HG03280 (cell line): ENCODE measurements at regions not wholly inside any gene's neighbourhood (a gene's known extent, or its start where the extent isn't known, plus 50 kb on each side); places are given as distances from the start of the nearest gene placed in this dataset.

Source experiments
- ATAC-seq: cut with Tn5 transposase; IDR thresholded peaks from one replicate; pipeline ENCODE4 v1.9.1; 2021; ENCODE audit warnings: mild to moderate bottlenecking, moderate library complexity; ENCODE audit not compliant: unreplicated experiment

DNA sequence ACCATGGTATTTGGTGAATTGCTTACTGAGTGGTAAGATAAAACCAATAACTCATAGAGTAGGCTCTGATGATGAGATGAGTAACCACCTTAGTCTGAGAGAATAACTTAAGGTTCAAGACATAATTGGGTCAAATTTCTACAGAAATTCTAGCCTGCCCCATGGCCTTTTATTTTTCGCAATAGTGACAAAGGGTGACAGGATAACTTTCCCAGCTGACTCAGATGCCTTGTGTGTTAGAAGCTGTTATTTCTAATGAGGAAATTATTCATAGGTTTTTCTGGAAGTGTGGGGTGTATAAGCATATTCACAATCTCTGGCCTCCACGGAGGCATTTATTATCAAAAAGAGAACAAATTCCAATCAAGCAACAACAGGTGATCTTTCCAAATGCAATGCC, 159.0 kb downstream of the NUP35 start:
- ATAC-seq, result no peak

DNA sequence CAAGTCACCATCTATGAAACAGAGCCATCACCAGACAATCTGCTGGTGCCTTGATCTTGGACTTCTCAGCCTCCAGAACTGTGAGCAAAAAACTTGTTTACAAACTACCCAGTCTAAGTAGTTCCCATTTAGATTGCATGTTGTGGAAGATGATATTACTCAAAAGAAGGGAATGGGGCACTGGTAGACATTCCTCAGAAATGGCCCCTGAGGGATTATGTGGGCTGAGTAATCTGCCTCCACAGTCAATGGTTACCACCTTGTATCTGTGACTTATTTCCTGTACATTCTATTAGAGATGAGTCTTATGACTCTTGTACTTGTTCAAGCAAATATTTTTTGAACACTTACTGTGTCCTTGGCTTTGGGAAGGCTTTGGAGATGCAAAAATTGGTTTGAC, 160.4 kb downstream of the NUP35 start:
- ATAC-seq, result no peak

DNA sequence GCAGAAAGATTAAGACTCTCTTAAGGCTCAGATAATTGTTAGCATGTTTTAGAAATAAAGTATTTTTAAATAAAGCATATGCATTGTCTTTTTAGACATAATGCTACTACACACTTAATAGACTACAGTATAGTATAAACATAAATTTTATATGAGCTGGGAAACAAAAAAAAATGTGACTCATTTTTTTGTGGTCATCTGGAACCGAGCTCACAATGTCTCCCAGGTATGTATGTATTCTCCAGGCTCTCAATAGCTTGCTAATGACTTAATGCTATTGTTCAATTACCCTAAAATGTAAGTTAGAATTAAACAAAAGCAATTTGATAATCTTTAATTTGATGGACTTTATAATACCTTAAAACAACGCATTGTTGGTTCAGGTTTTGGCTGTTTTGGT, 167.2 kb downstream of the NUP35 start:
- no peak for ATAC-seq

DNA sequence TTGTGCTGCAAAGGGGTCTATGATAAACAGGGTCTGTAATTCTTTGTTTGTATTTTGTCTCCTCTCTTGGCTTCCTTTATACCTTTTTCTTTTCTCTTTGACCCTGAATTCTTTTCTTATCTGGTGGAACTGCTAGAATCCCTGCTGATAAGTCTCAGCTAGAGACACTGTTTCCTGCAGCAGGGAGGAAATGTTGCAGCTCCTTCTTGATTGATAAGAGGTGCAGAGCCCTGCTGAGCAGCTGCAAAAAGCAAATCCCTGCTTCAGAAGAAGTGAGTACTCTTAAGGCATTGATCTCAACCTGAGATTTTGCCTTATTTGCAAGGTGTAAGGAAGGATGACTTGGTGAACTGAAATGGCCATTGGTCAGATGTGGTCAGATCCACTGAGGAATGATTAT, 167.8 kb downstream of the NUP35 start:
- ATAC-seq, result no peak

DNA sequence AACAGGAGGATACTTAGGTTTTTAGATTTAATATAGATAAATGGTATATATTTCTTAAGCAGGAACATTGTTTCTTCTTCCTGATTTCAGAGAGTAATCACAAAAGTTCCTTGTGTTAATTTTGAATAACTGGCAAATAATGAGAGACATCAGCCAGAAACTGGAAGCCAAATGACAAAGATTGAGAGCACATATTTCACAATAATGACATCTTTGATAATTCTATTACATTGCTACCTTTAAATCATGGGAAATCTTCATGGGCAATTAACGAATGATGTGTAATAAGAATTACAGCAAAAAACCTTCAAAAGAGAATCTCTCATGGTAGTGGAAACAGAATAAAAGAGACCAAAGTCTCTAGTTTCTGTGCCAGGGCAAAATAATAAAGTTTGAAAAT, 215.1 kb downstream of the NUP35 start:
- ATAC-seq, result no peak

DNA sequence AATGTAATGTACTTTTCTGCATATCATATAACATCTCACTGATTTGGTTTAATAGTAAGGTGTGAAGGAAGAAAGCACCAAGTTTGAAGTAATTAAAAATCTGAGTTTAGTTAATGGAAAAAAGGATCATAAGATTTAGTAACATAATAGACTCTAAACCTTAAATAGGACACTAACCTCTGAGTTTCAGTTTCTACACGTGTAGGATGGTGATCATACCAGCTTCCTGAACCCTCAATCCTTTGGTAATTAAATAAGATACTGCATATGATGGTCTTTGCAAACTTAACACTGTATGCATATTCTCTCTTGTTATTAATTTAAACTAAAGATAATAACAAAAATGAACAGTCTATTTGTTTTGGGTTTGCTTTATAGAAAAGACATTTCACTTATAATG, 216.8 kb downstream of the NUP35 start:
- ATAC-seq, result no peak

DNA sequence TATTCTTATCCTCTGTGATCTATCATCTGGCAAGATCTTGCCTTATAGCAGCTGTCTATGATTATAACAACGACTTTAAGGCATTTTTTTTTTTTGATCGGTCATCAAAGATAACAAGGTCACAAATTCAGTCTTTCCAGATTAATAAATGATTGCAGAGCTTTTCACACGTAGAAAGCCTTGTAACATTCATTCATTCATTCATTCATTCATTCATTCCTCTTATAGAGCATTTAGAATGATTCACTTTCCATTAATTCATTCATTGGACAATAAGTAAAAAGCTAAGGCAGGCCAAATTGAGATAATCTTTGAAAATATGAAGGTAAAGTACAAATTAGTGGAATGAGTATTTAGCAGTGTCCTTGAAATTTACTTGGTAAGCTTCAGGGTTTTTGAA, 223.7 kb downstream of the NUP35 start:
- no peak for ATAC-seq

DNA sequence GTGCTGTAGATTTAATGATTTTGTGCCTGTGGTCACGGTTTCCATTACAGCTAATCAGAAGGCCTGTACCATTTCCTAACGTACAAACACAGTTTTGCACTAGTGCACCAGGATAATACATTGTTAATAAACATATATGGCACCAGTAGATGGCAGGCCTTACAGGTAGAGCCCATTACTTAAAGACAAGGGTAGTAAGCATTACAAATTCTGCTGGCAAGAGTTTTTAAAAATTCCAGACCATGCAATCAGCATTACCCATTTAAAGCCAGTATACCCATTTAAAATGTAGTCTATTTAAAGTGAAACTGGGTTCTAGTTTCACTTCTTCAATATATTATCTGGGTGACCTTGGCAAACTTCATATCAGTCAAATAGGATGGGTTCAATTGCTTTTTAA, 224.2 kb downstream of the NUP35 start:
- ATAC-seq, result no peak

DNA sequence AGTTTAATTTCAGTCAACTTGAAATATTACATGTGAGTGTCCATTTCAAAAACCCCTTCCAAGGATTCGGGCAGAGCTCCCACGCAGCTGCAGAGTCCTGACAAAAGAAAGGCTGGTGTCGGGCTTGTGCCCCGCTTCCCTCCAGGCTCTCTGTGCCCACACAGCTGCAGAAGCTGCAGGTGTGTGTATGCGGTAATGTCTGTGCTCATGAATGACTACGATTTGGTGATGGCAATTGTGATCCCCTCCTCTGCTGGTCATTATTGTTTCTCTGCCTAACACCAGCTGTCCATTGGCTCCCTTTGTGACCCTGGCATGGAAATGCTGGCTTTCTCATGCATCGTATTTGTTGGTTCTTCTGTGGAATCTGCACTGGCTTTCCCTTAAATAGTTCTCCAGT, 224.8 kb downstream of the NUP35 start:
- ATAC-seq, result no peak

DNA sequence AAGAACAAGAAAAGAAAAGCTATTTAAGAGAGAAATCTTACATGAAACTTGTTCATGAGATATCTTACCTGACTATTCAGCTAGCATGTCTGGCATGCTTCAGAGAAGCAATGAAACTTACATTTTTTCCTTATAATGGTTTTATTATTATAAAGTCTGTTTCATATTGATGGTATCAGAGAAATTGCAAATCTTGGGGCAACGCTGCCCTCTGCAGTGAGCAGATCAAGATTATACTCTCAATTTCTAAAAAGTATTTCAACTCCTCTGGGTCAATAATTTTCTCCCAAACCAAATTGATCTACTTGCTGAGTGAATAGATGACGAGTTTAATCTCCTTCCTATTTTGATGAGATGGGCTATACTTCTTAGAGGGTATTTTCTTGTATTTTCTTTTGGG, 235.6 kb downstream of the NUP35 start:
- ATAC-seq, result no peak

DNA sequence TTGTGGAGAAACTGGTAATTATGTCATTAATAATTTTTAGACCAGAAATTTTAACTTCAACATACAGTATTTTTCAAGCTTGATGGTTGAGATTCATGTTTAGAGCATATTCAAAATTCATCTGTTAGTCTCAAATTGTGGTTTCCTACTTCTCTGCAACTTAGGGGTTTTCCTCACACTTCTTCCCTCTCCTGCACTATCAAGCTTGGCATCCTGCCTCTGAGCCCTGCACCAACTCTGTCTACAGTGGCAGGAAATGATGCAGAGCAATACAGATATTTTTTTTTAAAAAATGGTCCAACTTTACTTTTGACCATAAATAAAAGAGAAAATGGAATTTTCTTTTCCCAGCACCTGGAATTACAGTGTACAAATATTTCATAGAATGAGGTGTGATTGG, 247.3 kb downstream of the NUP35 start:
- no peak for ATAC-seq

DNA sequence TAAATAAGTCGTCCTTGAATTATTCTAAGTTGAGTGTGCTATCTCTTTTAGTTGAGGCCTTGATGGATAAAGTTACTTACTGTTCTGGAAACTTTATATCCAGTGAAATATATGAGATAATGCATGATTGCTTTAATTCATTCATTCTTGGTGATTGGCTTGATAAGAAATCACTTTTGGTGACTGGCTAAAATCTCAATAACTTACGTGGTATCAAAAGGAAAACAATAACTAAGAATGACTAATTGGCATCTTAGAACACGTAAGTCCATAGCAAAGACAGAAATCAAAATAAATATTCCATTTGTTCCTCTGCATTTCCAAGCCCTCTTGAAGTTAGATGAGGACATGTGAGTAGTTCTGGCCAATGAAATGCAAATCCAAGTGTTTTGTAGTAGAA, 251.6 kb downstream of the NUP35 start:
- no peak for ATAC-seq

DNA sequence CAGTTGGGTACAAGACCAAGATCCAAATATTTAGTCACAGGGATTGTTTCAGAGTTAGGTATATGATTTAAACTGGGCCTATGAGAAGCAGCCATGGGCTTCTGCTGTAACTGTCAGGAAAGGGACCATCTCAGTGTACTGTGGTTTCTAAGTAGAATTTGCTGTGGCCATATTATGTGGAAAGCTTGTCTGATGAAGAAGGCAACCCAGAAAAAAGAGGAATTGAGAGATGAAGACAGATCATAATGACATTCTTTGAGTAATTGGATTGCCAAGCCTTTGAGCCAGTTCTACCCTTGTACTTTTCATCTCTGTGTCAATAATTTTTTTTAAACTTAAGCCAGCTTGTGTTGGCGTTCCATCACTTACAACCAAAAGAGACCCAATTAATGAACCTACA, 259.6 kb downstream of the NUP35 start:
- ATAC-seq, result no peak

DNA sequence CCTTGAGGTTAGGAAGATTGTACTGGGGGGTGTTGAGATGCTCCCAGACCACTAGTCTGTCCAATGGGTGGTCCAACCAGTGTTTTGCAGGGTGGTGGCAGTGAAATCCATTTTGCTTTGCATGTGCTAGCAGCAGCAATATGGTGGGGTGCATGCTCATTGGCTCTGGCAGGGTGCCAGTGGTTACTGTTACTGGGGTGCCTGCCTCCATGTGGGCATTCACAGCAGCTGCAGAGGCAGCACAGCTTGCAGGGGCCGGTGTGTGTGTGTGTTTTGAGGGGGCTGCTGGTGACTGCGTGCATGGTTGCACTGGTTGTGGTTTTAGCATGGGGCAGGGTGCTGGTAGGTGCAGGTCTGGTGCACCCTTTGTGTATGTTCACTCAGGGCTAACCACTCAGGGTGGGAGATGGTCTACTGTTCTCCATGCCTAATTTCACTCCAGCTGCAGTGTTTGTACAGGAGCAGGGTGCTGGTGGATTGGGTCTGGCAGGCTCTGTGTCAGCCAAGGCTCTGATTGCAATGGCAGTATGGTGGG, 265.4 kb downstream of the NUP35 start:
- no peak for ATAC-seq

DNA sequence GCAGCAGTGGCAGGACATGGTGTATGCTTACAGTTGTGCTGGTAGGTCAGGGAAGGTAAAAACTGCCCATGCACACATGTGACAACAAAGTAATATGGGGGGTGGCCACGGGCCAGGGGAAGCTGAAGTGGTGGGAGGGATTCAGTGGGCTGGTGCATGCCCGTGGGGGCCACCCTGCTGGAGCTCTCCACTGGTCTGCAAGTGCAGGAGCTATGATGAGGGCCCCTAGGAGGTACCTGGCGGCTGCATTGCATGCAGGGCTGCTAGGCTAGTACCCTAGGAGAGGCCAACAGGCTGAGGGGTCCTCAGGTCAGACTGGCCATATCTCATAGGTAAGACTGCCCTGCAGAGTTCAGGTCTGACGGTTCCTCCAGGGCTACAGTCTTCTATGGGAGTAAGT, 265.9 kb downstream of the NUP35 start:
- ATAC-seq, result no peak

DNA sequence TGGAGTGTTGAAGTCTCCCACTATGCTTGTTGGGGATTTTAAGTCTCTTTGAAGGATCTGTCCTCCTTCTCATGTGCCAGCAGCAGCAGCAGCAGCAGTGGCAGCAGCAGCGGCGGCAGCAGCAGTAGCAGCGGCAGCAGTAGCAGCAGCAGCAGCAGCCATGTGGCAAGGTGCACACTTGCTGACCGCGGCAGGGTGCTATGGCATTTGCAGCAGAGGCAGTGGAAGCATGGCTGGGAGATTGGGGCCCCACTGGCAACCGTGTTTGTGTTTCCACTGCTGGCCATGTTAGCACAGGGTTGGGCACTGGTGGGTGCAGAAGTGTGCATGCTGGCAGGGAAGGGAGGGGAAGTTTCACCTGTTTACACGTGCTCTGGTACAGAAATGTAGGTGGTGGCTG, 280.1 kb downstream of the NUP35 start:
- no peak for ATAC-seq

DNA sequence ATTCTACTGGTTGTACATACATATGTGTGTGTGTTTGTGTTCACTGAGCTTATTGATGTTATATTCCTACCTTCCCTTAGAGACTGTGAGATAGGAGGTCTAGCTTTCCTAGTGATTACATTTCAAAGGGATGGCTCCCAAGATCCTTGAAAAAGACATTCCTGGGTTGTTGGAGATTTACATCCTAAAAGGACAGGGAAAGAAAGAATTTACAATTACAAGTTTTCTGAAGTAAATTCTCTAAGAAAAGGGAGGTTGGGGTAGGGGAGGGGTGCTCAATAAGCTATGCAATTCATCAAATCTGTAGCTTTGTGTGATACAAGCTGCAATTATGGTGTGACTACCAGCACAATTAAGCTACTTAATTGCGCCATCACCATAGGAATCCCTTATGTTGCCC, 284.3 kb downstream of the NUP35 start:
- ATAC-seq, result no peak

DNA sequence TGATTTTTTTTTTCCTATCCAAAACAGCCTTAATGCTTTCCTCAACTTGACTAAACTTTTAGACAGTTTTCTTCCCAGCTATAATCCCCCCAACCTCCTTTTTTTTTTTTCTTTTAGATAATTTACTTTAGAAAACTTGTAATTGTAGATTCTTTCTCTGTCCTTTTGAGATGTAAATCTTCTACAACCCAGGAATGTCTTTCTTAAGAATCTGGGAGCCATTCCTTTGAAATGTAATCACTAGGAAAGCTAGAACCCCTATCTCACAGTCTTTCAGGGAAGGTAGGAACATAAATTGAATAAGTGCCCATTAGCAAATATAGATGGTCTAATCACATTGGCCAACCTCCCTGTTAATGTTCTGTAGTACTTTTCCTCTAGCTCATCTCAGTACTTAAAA, 285.4 kb downstream of the NUP35 start:
- ATAC-seq, result no peak

DNA sequence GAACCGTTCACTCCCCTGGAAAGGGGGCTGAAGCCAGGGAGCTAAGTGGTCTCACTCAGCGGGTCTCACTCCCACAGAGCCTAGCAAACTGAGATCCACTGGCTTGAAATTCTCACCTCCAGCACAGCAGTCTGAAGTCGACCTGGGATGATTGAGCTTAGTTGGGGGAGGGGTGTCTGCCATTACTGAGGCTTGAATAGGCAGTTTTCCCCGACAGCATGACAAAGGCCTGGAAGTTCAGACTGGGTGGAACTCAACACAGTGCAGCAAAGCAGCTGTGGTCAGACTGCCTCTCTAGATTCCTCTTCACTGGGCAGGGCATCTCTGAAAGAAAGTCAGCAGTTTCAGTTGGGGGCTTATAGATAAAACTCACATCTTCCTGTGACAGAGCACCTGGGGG, 292.5 kb downstream of the NUP35 start:
- no peak for ATAC-seq

DNA sequence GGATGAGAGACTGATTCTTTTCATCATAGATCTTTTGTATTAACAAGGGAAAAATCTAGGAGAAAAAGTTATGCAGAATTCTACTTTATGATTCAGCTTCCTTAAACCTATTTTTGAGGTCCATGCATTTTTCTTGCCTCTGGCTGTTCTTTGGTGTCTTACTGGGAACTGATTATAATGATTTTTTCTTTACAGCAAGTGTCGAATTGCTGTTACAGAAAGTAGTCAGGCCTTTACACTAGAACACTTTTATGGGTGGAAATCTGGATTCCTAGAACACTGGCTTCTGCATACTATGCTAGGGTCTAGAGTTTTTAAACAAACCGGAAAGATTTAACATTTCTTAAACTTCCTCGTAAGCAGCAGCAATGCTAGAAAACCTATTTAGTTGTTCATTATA, 302.6 kb downstream of the NUP35 start:
- no peak for ATAC-seq

DNA sequence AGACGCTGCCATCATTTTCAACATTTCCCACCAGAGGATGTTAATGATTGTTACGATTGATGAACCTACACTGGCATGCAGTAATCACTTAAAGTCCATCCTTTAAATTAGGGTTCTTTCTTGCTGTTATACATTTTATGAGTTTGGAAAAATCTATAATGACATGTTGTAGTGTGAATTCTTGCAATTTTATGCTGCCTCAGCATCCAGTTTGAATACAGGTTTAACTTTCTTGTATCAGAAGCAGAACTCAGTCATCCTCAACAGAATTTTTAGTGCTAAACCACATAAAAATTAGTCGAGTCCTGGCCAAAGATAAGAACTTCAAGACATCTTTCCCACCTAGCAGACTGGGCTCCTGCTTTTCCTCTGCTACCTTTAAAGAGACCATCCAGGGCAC, 303.3 kb downstream of the NUP35 start:
- ATAC-seq, result no peak

DNA sequence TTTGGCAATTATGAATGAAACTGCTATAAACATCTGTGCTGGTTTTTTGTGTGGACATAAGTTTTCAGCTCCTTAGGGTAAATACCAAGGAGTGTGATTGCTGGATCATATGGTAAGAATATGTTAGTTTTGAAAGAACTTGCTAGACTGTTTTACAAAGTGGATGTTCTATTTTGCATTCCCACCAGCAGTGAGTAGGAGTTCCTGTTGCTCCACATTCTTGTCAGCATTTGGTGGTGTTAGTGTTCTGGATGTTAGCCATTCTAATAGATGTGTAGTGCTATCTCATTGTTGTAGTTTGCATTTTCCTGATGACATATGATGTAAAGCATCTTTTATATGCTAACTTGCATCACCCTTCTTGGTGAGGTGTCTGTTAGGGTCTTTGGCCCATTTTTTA, 304.6 kb downstream of the NUP35 start:
- ATAC-seq, result no peak

DNA sequence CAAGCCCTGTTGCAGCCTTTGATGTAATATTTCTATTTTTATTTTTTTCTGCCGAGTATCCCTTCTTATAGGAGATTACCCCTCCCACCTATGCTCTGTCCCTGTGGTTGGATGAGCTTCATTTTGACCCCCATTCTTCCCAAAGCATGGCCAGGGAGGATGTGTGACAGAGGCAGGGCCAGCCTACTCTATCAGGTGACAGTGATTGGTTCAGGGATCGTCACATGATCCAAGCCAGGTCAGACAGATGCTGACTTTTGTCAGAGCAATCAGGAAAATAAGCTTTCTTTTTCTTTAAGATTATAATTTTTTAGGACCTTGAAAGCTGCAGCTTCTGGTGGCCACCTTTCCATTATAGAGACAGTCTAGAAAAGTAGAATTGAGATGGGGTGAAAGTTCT, 314.3 kb downstream of the NUP35 start:
- no peak for ATAC-seq

DNA sequence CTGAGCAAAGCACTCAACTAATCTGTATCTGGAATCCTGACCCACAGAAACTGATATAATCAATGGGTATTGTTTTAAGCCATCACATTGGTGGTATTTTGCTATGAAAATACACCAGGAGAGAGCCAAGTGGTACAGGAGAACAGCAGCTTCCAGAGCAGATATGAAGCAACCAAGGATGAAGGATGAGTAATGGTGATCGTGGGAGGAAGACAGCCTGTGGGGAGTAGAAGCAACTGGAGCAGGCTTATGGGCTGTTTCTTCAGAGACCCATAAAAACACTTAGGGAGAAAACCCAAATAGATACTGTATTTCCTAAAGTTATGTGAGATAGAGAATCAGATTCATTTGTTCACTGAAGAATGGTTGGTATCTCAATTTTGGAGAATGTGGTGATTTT, 330.8 kb downstream of the NUP35 start:
- no peak for ATAC-seq
